ENCODE measurements at regions not wholly inside any gene's neighbourhood (a gene's known extent, or its start where the extent isn't known, plus 50 kb on each side); places are given as distances from the start of the nearest gene placed in this dataset.
"Not testable (repeated sequence)": the region's sequence is repeated elsewhere in the genome, so short reads cannot be mapped to it uniquely, and the experiment has no call there.

- DNase-seq: no peak
These were observed 52.7 kb upstream of the NEIL3 start for GRCh38 chr4:177256950-177257349.

GRCh38 chr4:177259466-177259865, 50.2 kb upstream of the NEIL3 start:
- DNase-seq: not testable (repeated sequence)
